ENCODE measurements at regions not wholly inside any gene's neighbourhood (a gene's known extent, or its start where the extent isn't known, plus 50 kb on each side); places are given as distances from the start of the nearest gene placed in this dataset.
A peak's percentile ranks its signal among the peaks of the same experiment; 100 is the strongest.

DNA sequence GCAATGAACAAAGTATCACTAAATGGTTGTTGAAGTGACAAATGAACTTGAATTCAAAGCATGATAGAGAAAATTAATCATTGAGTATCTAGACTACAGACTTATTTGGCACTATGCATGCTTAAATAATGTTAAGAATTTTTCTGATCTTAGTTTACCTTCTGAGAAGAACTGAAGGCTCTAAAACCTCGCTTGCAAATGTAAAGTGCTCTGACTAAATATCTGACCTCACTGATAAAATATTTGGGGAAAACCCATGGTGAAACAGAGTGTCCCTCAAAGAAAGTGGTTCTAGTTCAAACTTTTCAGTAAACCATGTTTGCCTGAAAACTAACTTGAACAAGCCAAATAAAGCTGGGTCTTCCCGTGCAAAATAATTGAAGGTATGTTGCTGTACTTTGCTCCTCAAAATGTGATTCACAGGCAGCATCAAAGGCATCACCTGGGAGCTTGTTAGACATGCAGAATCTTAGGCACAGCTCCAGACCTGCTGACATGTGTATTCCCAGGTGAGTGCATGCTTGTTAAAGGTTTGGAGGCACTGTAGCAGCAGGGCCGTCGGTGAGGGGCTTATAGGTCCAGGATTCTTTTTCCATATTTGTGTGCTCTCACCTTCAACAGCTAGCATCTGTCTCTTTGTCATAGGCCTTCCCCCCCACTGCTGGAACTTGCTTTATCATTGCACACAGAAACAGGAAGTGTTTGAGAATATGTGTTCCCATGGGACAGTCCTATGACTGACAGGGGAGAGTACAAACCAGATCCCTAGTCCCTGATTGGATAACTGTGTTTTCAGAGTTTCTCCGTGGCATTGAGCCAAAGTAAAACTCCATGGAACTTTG, 524.2 kb upstream of the LMCD1 start:
- POLR2A ChIA-PET: no interaction called here
- no peaks in the 10 kb centered on the region for H4K20me1 ChIP-seq (ENCODE audit: insufficient read depth, low read length)
- intact Hi-C loops (cut with micrococcal nuclease; ENCODE audit: unreplicated experiment): no loop called here
- TF ChIP-seq EZH2phosphoT487 (IDR thresholded peaks at IDR 0.05; ENCODE audit: borderline replicate concordance, low read depth, low read length): no peak
- TF ChIP-seq, protein P1, sequence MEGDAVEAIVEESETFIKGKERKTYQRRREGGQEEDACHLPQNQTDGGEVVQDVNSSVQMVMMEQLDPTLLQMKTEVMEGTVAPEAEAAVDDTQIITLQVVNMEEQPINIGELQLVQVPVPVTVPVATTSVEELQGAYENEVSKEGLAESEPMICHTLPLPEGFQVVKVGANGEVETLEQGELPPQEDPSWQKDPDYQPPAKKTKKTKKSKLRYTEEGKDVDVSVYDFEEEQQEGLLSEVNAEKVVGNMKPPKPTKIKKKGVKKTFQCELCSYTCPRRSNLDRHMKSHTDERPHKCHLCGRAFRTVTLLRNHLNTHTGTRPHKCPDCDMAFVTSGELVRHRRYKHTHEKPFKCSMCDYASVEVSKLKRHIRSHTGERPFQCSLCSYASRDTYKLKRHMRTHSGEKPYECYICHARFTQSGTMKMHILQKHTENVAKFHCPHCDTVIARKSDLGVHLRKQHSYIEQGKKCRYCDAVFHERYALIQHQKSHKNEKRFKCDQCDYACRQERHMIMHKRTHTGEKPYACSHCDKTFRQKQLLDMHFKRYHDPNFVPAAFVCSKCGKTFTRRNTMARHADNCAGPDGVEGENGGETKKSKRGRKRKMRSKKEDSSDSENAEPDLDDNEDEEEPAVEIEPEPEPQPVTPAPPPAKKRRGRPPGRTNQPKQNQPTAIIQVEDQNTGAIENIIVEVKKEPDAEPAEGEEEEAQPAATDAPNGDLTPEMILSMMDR (conservative IDR thresholded peaks at IDR 0.05; ENCODE audit: low read length): no peak
- H3K9me3 ChIP-seq (ENCODE audit: low read length): no peaks in the 10 kb centered on the region
- H2AFZ ChIP-seq (ENCODE audit: low read length): peak overlapping the region; percentile 72
- H3K36me3 ChIP-seq (ENCODE audit: insufficient read depth, low read length): no peaks in the 10 kb centered on the region
- BruUV-seq (replicated peaks): no TSS peak
- peaks cover 8% of the 10 kb centered on the region for H3K4me1 ChIP-seq (ENCODE audit: insufficient read depth, low read length, poor library complexity, severe bottlenecking)
- H3K4me2 ChIP-seq (ENCODE audit: low read length): peak overlapping the region; percentile 6; the same call in 1 of the 2 replicates
- H3K9me2 ChIP-seq (ENCODE audit: insufficient read depth, low read length): no peaks in the 10 kb centered on the region
- H3K79me2 ChIP-seq (ENCODE audit: insufficient read depth, low read depth, low read length): no peaks in the 10 kb centered on the region
- CTCF ChIA-PET (ENCODE audit: unreplicated experiment): no interaction called here
- H3K27ac ChIP-seq (ENCODE audit: low read depth, low read length, poor library complexity, severe bottlenecking): no peak overlapping the region
- DNase-seq (ENCODE audit: low spot score): peak; percentile 67
- H3K4me3 ChIP-seq (ENCODE audit: low read depth, low read length, poor library complexity, severe bottlenecking): no peak overlapping the region

DNA sequence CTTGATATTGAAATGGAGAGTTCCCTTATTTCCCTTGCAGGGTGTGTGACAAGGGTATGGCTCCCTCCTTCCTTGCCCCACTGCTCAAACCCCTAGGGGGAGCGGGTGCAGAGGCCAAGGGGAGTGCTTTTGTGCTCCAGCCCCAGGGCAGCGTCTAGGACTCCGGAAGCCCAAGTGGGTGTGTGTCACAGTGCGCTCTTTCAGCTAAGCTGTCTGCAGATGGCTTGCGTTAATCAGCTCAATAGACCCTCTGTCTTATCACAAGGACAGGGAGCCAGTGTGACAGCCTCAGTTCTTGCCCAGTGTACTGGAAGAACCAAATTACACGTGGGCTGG, 523.6 kb upstream of the LMCD1 start:
- H3K79me2 ChIP-seq (ENCODE audit: insufficient read depth, low read depth, low read length): no peaks in the 10 kb centered on the region
- no peak for TF ChIP-seq EZH2phosphoT487 (IDR thresholded peaks at IDR 0.05; ENCODE audit: borderline replicate concordance, low read depth, low read length)
- TF ChIP-seq, protein P1 (conservative IDR thresholded peaks at IDR 0.05; ENCODE audit: low read length): no peak
- H3K9me3 ChIP-seq (ENCODE audit: low read length): no peaks in the 10 kb centered on the region
- no peak for DNase-seq (ENCODE audit: low spot score)
- no peak overlapping the region for H3K4me3 ChIP-seq (ENCODE audit: low read depth, low read length, poor library complexity, severe bottlenecking)
- H3K9me2 ChIP-seq (ENCODE audit: insufficient read depth, low read length): no peaks in the 10 kb centered on the region
- POLR2A ChIA-PET: no interaction called here
- intact Hi-C loops (cut with micrococcal nuclease; ENCODE audit: unreplicated experiment): no loop called here
- CTCF ChIA-PET (ENCODE audit: unreplicated experiment): no interaction called here
- no peaks in the 10 kb centered on the region for H4K20me1 ChIP-seq (ENCODE audit: insufficient read depth, low read length)
- H3K4me1 ChIP-seq (ENCODE audit: insufficient read depth, low read length, poor library complexity, severe bottlenecking): peaks cover 8% of the 10 kb centered on the region
- H3K27ac ChIP-seq (ENCODE audit: low read depth, low read length, poor library complexity, severe bottlenecking): no peak overlapping the region
- H3K4me2 ChIP-seq (ENCODE audit: low read length): peak overlapping the region; percentile 6; the same call in 1 of the 2 replicates
- no TSS peak for BruUV-seq (replicated peaks)
- H3K36me3 ChIP-seq (ENCODE audit: insufficient read depth, low read length): no peaks in the 10 kb centered on the region
- H2AFZ ChIP-seq (ENCODE audit: low read length): peak overlapping the region; percentile 72; the same call in 1 of the 2 replicates

DNA sequence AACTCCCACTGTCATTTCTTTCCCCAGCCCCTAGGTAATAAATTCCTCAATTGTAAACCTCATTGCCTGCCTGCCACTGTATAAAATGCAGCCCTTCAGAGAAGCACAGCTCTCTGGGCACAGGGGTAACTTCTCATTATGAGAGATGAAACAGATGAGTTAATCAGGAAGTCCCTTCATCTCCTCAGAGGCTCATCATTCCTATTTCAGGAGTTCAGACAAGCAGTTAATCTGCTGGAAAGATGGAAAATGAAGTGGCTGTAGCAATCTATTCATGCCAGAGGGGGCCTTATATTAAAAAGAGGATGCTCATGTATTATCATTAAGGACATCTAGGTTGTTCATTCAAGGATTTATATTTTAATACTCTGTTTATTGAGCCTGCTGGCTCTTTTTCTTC, 519.5 kb upstream of the LMCD1 start:
- intact Hi-C loops (cut with micrococcal nuclease; ENCODE audit: unreplicated experiment): no loop called here
- ChIA-PET POLR2A (no interaction called here), CTCF (ENCODE audit: unreplicated experiment) (no interaction called here)
- no peak overlapping the region for H3K4me2 ChIP-seq (ENCODE audit: low read length)
- H3K9me2 ChIP-seq (ENCODE audit: insufficient read depth, low read length): no peaks in the 10 kb centered on the region
- H3K27ac ChIP-seq (ENCODE audit: low read depth, low read length, poor library complexity, severe bottlenecking): no peak overlapping the region
- H3K79me2 ChIP-seq (ENCODE audit: insufficient read depth, low read depth, low read length): no peaks in the 10 kb centered on the region
- no peak for DNase-seq (ENCODE audit: low spot score)
- no peaks in the 10 kb centered on the region for H3K9me3 ChIP-seq (ENCODE audit: low read length)
- peaks cover 8% of the 10 kb centered on the region for H3K4me1 ChIP-seq (ENCODE audit: insufficient read depth, low read length, poor library complexity, severe bottlenecking)
- no peaks in the 10 kb centered on the region for H4K20me1 ChIP-seq (ENCODE audit: insufficient read depth, low read length)
- H3K4me3 ChIP-seq (ENCODE audit: low read depth, low read length, poor library complexity, severe bottlenecking): no peak overlapping the region
- no peak for TF ChIP-seq EZH2phosphoT487 (IDR thresholded peaks at IDR 0.05; ENCODE audit: borderline replicate concordance, low read depth, low read length)
- TF ChIP-seq, protein P1 (conservative IDR thresholded peaks at IDR 0.05; ENCODE audit: low read length): no peak
- H3K36me3 ChIP-seq (ENCODE audit: insufficient read depth, low read length): no peaks in the 10 kb centered on the region
- no TSS peak for BruUV-seq (replicated peaks)
- no peak overlapping the region for H2AFZ ChIP-seq (ENCODE audit: low read length)

Data from OCI-LY7 (cell line).